Endothelial cell of hepatic sinusoid (primary cell): ENCODE measurements at regions not wholly inside any gene's neighbourhood (a gene's known extent, or its start where the extent isn't known, plus 50 kb on each side); places are given as distances from the start of the nearest gene placed in this dataset.
"Not testable (repeated sequence)": the region's sequence is repeated elsewhere in the genome, so short reads cannot be mapped to it uniquely, and the experiment has no call there.

Experiments used
- in situ Hi-C: cut with HindIII; loops from 2 replicates; pipeline ENCODE4 v1.10.0; 2017; ENCODE audit warnings: low sequenced_read_pairs

DNA sequence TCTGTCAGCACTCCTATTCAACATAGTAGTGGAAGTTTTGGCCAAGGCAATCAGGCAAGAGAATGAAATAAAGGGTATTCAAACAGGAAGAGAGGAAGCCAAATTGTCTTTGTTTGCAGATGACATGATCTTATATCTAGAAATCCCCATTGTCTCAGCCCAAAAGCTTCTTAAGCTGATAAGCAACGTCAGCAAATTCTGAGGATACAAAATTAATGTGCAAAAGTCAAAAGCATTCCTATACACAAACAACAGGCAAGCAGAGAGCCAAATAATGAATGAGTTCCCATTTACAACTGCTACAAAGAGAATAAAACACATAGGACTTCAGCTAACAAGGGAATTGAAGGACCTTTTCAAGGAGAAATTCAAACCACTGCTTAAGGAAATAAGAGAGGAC lies 280.4 kb upstream of the LUZP2 start:
- in situ Hi-C loops: no loop called here

DNA sequence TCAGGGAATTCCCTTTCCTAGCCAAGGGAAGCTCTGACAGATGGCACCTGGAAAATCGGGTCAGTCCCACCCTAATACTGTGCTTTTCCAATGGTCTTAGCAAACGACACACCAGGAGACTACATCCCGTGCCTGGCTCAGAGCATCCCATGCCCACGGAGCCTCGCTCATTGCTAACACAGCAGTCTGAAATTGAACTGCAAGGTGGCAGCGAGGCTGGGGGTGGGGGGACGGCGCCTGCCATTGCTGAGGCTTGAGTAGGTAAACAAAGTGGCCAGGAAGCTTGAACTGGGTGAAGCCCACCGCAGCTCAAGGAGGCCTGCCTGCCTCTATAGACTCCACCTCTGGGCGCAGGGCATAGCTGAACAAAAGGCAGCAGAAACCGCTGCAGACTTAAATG lies 279.5 kb upstream of the LUZP2 start:
- in situ Hi-C loops: not testable (repeated sequence)

DNA sequence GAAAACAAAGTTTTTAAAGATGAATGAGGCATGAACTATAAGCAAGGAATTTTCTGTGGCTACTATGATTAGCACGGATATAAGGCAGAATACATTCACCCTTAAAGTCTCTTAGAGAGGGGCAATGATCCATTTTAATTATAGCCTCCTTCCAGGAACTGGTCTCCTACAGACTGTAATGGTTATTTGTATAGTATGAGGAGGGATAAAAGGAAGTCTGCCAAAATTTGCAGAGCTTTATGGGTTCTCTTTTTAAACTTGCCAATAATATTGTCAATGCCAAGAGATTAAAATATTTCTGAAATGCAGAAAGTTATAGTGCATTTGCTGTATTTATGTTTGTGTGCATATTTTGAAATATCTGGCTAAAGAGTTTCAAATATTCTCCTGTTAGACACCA lies 271.4 kb upstream of the LUZP2 start:
- in situ Hi-C loops: no loop called here

DNA sequence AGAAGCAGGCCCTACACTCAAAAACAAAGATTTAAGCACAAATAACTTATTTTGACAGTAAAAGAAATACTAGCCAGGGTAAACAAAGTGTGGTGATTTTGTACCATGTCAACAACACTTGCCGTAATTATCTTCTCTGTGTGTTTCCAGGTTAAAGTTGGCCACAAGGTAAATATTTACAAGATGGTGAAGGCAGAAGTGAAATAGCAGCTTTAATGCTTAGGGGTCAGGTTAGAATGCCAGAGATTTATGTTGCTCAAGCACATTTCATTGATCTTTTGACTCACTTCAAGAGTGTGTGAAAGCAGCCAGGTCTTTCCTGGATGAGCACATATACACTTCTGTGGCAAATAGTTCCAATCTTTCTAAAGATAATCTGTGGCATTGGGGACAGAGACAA lies 270.2 kb upstream of the LUZP2 start:
- in situ Hi-C loops: no loop called here

DNA sequence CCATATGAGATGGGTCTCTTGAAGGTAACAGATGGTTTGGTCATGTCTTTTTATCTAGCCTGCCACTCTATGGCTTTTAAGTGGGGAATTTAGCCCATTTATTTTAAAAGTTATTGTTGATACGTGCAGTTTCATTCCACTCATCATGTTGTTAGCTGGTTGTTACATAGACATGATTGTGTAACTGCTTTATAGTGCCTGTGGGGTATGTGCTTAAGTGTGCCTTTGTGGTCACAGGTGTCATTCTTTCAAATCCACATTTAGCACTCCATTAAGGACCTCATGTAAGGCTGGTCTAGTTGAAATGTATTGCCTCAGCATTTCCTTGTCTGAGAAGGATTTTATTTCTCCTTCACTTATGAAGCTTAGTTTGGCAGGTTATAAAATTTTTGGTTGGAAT lies 263.8 kb upstream of the LUZP2 start:
- in situ Hi-C loops: no loop called here

DNA sequence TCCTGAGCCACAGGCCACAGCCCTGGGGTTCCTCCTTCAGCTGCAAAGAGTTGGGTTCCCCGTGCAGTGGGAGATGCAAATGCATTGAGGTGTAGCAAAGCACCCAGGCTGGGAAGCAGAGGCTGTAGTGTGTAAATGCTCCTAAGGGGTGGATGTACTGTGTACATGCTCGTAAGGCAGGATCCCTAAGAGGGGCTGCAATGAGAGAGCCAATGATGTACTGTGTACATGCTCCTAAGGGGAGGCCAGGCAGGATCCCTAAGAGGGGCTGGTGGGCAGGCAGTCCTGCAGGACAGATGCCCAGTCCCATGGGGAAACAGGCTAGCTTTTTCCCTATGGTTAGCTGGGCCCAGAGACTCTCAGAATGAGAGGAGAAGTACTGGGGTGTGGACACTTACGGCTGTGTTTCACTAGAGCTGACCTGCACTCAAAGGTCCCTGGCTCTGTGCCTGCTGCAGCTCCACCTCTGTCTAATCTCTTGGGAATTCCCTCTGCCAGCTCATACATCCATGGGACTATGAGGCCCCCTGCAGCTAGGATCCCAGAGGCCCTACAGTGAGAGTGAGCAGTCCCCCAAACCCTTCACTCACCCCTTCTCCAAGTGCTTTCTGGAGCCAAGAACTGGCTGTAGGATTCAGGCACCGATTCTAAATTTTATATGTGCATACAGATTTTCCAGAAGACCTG lies 261.9 kb upstream of the LUZP2 start:
- in situ Hi-C loops: no loop called here

DNA sequence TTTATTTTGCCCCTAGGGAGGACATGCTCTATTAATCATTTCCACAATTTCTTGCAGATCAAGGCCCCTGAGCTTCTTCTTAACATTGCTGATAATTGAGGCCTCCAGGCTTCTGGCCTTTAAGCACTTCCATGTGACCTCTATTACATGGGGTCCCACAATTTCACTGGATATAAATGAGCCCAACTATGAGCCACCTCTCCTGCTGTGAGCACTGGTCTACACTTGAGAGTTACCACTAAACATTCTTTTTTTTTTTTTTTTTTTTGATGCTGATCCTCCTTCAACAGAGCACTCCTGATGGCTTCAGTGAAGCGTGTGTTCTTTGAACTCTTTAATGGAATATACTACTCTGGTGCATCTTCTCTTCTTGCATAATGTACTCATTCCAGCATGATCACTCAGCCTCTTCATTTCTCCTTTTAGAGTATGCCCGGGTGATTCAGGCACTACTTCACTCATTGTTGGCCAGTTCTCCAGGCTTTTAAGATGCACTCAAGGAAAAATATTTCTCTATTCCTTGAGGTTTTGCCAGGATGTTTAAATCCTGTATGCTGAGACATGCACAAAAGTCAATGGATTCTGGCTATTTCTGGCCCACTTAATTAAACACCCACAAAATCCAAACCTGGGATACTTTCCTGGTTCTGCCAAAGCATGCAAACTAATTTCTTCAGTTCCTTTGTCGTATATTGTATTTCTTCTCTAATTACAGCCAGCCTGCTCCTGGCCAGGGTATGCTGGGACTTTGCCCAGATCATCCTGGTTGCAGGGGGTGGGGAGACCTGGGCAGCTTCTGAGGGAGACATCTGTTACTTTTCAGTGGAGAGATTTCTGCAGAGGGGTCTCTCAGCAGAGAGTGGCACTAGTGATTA lies 257.8 kb upstream of the LUZP2 start:
- in situ Hi-C loops: no loop called here

DNA sequence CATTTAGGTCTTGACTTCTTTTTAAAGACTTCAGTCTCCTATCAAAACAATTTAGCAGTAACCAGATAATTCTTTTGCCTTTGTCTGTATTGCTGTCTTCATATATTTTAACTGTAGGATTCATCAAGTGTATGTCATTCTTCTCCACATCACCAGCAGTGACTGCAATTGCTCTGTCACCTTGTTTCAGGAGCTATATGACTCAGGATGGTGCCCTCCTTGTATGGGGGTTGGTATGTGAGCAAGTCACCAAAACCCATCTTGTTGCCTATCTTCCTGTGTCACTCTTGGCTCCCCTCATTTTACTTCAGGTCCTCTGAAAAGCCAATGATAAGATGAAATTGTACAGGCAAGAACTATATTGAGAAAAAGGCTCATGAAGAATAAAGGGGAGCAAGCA lies 256.9 kb upstream of the LUZP2 start:
- in situ Hi-C loops: no loop called here

DNA sequence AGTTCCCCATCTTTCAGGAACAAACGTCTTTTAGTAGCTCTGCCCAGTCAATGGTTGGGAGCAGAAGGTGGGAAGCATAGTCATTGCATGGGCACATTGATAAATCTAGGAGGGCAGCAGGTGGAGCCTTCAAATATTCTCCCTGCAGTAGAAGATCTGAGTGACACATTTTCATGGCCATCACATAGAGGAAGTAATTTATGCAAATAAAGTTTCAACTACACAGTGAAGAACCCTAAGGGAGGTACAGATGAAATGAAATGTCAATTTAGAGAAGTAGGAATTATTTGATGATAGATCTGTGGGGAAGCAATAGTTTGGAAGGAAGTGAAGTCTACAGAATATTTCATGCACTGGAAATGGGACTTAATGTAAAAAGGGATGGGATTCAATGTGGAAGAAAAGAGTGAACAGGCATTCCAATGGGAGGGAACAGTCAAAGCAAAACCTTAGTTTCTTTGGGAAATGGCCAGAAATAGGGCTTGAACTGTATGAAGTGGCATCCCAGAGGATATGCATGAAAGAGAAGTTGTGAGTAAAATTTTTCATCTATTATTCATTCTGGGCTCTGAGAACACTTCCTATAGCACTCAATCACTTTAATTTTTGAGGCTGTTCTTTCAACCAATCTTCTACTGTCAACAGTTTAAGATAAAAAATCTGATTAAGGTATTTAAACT lies 256.2 kb upstream of the LUZP2 start:
- in situ Hi-C loops: no loop called here

DNA sequence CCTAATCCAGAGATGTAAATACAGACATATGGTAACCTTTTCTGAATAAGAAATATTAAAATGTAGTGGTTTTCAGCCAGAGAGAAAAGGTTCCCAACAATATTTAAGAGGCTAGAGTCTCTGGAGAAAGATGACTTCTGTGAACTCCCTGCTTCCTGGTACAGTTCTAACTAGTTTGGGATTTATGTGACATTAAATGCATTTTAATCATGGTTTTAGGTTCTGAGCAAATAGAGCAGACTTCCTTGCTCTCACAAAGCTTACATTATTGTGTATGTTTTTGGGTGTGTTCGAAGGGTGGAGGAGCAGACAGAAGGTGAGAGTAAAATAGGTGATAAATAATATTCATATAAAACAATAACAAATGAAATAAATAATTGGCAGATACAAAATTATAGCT lies 250.1 kb upstream of the LUZP2 start:
- in situ Hi-C loops: no loop called here

DNA sequence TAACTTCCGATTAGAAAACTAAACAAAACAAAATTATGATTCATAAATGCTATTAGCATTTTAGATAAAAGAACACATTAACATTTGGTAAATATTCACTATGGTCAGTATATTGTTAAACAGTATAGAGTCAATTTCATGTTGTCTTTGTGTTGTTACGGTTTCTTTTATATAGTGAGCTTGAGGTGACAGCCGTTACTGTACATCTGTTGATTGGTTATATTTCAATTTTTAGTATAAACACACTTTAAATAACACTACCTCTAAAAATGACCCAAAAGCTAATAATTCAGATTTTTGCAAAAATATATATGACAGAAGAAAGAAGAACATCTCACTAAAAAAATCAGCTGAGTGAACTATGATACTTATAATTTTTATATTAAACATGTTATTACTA lies 249.0 kb upstream of the LUZP2 start:
- in situ Hi-C loops: no loop called here

DNA sequence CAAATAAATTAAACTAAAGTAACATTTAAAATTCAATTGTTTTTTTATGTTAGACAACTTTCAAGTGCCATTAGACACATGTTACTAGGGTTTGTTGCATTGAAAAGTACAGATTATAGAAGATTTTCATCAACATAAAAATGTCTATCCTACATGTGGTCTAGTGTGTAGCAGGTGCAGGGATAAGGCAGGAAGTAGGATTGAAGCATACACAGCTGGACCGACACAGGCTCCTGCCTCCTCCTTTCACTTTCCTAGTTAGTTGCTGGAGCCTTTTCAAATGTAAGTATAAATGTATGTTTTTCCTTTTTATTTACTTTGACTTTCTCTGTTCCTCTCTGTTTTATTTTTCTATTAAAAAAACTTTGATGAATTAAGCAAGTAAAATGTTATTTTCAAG lies 246.9 kb upstream of the LUZP2 start:
- in situ Hi-C loops: no loop called here

DNA sequence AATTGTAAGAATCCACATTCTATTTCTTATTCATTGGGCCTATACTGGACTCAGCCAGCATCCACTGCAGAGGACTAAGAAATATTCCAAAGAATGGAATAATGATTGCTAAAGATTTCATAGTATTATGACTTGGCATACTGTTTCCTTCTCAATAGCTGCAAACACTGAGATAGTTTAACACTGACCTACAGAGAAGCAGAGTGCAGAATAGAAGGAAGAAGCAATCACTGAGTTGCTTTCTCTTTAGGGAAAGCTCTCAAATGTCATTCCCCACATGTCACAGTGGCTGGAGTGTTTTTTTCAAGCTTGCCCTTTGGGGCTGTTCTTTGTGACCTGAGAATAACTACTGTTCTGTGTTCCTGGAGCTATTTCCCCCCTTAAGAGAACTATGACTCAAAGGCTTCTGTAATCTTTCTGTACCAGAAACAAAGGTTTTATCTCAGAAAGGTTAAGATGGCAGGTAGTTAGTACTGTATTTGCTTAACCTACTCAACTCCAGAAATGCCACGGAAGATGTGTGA lies 243.6 kb upstream of the LUZP2 start:
- in situ Hi-C loops: no loop called here

DNA sequence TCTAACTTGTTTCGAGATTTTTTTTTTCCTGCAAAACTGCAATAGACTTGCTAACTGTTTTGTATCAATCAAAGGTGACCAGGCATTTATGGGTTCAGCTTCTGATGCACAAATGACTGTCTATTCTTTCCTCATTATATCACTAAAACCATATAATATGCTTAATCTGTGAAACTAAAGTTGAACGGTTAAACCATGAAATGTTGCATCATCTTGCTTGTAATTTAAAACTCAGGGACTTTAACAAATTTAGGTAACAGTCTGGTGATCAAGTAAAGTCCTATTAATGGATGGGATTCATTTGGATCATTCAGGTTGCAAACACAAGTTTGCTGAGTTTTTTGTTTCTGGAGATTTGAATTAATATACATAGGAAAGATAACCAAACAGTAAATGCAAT lies 232.0 kb upstream of the LUZP2 start:
- in situ Hi-C loops: no loop called here

DNA sequence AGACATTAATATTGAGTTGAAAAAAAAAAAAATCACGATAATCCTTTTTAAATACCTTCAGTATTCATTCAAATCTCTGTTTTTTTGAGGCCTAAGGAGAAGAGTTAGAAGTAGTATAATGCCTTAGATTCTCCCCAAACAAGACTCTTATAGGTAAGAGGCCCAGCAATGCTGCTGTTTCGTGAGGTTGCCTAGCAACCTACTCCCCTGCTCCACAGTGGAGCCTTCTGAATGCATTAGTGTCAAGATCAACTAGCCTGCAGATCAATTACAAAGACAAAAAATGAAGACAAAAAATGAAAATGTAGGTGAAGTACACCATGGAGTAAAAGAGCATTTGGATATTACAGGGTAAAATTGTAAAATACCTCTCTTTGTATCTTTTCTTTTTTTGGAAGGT lies 229.8 kb upstream of the LUZP2 start:
- in situ Hi-C loops: no loop called here

DNA sequence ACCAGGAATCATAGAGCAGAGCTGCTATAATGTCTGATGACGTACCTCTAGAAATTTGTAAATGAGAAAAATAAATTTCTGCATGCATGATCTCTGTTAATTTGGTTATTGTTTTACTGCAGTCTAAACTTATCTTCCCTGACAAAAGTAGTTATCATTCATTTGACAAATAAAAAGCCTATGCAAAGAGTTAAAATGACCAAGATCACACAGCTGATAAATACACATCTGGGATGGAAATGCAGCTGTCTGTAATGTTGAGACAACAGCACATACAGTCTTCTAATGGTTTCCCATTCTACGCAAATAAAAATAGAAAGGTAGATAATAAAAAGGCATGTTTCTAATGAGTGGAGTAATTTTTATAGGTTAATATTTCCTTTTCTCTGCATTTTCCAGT lies 225.1 kb upstream of the LUZP2 start:
- in situ Hi-C loops: no loop called here

DNA sequence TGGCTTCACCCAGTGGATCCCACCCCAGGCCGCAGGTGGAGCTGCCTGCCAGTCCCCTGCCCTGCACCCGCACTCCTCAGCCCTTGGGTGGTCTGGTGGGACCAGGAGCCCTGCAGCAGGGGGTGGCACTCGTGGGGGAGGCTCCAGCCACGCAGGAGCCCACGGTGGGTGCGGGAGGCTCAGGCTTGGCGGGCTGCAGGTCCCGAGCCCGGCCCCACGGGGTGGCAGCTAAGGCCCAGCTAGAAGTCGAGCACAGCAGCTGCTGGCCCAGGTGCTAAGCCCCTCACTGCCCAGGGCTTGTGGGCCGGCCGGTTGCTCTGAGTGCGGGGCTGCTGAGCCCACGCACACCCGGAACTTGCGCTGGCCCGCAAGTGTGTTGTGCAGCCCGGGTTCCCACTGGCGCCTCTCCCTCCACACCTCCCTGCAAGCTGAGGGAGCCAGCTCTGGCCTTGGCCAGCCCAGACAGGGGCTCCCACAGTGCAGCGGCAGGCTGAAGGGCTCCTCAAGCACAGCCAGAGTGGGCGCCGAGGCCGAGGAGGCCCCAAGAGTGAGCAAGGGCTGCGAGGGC lies 222.6 kb upstream of the LUZP2 start:
- in situ Hi-C loops: not testable (repeated sequence)

DNA sequence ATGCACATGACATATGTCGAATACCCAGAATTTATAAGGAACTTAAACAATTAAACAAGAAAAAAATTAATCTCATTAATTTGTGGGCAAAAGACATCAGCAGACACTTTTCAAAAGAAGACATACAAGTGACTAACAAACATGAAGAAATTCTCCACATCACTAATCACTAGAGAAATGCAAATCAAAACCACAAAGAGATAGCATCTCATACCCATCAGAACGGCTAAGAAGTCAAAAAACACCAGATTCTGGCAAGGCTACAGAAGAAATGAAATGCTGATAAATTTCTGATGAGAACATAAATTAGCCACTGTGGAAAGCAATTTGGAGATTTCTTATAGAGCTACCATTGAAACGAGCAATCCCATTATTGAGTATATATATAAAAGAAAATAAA lies 210.6 kb upstream of the LUZP2 start:
- in situ Hi-C loops: no loop called here

DNA sequence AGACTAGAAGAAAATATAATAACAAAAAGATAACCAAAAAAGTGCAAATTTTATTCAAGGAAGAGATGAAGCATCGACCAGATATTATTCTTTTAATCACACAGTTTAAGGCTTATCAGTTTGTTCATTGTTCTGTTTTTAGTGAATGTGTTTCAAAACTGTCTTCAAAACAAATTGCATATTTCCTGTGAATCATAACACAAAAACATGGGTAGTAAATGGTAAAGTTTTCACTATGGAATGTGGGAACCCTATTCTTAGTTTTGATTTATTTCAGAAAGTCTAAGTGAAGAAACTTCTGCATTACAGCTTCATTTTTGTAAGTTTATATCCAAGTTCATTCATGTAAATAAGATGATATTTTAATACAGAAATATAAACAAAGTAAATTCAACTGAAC lies 207.6 kb upstream of the LUZP2 start:
- in situ Hi-C loops: no loop called here

DNA sequence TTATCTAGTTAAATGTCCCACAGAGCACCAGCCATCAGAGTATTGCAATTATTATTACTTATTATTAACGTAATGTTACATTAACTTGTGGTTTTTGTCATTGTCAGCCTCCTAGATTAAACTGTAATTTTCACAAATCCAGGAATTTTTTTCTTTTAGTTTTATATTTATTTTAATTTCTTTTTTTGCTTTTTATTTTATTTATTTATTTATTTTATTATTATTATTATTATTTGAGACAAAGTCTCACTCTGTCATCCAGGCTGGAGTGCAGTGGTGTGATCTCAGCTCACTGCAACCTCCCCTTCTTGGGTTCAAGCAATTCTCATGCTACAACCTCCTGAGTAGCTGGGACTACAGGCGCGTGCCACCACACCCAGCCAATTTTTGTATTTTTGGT lies 202.9 kb upstream of the LUZP2 start:
- in situ Hi-C loops: no loop called here

DNA sequence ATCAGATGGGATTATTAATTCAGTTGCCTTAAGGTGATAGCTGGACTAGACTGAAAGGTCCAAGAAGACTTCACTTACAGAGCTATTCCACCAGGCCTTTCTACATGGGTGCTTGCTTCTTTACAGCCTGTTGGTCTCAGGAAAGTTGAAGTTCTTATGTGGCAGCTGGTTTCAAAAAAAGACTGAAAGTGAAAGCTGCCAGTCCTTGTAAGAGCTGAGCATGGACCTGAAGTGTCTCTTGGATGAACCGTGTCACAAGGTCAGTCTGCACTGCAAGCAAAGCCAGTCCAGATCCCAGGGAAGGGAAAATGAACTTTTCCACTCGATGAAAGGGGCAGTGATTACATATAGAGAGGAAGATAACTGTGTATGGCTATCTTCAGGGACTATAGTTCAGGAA lies 201.5 kb upstream of the LUZP2 start:
- in situ Hi-C loops: no loop called here
